ENCODE measurements at regions not wholly inside any gene's neighbourhood (a gene's known extent, or its start where the extent isn't known, plus 50 kb on each side); places are given as distances from the start of the nearest gene placed in this dataset.

DNA sequence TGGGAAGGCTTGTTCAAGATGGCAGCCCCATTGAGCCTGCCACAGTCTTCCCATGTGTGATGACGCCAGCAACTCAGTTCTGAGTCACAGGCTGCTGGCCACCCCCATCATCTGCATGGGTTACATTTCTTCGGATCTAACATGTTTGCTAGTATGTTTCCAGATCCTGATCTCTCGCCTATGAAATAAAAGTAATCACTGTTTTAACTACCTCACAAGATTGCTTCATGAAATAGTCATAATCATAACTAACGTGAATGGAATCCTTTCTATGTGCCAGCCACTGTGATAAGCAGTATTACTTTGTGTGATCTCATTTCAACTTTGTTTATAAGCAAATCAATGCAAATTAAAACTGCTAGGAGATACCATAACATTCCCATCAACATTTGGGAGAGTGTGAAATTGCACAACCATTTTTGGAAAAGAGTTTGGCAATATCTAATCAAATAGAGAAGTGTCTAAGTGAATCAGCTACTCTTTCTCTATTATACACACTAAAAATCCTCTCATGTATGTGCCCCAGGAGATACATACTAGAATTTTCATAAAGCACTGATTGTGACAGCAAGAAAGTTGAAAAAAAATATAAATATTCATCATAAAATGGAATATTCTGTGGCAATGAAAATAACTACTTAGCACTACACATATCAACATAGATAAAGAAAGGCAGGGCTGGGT is 300.2 kb upstream of the IRX5 start (continued):
- TF ChIP-seq, protein P1, sequence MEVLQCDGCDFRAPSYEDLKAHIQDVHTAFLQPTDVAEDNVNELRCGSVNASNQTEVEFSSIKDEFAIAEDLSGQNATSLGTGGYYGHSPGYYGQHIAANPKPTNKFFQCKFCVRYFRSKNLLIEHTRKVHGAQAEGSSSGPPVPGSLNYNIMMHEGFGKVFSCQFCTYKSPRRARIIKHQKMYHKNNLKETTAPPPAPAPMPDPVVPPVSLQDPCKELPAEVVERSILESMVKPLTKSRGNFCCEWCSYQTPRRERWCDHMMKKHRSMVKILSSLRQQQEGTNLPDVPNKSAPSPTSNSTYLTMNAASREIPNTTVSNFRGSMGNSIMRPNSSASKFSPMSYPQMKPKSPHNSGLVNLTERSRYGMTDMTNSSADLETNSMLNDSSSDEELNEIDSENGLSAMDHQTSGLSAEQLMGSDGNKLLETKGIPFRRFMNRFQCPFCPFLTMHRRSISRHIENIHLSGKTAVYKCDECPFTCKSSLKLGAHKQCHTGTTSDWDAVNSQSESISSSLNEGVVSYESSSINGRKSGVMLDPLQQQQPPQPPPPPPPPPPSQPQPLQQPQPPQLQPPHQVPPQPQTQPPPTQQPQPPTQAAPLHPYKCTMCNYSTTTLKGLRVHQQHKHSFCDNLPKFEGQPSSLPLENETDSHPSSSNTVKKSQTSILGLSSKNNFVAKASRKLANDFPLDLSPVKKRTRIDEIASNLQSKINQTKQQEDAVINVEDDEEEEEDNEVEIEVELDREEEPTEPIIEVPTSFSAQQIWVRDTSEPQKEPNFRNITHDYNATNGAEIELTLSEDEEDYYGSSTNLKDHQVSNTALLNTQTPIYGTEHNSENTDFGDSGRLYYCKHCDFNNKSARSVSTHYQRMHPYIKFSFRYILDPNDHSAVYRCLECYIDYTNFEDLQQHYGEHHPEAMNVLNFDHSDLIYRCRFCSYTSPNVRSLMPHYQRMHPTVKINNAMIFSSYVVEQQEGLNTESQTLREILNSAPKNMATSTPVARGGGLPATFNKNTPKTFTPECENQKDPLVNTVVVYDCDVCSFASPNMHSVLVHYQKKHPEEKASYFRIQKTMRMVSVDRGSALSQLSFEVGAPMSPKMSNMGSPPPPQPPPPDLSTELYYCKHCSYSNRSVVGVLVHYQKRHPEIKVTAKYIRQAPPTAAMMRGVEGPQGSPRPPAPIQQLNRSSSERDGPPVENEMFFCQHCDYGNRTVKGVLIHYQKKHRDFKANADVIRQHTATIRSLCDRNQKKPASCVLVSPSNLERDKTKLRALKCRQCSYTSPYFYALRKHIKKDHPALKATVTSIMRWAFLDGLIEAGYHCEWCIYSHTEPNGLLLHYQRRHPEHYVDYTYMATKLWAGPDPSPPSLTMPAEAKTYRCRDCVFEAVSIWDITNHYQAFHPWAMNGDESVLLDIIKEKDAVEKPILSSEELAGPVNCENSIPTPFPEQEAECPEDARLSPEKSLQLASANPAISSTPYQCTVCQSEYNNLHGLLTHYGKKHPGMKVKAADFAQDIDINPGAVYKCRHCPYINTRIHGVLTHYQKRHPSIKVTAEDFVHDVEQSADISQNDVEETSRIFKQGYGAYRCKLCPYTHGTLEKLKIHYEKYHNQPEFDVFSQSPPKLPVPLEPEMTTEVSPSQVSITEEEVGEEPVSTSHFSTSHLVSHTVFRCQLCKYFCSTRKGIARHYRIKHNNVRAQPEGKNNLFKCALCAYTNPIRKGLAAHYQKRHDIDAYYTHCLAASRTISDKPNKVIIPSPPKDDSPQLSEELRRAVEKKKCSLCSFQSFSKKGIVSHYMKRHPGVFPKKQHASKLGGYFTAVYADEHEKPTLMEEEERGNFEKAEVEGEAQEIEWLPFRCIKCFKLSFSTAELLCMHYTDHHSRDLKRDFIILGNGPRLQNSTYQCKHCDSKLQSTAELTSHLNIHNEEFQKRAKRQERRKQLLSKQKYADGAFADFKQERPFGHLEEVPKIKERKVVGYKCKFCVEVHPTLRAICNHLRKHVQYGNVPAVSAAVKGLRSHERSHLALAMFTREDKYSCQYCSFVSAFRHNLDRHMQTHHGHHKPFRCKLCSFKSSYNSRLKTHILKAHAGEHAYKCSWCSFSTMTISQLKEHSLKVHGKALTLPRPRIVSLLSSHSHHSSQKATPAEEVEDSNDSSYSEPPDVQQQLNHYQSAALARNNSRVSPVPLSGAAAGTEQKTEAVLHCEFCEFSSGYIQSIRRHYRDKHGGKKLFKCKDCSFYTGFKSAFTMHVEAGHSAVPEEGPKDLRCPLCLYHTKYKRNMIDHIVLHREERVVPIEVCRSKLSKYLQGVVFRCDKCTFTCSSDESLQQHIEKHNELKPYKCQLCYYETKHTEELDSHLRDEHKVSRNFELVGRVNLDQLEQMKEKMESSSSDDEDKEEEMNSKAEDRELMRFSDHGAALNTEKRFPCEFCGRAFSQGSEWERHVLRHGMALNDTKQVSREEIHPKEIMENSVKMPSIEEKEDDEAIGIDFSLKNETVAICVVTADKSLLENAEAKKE (CRISPR knock-in tag; IDR thresholded peaks at IDR 0.05) = no peak
- TF ChIP-seq STAT1 (IDR thresholded peaks at IDR 0.05; ENCODE audit: unreplicated experiment) (no peak), POLR2AphosphoS5 (IDR thresholded peaks at IDR 0.05; ENCODE audit: low read depth) (no peak), JUNB (IDR thresholded peaks at IDR 0.05; ENCODE audit: unreplicated experiment) (no peak), CREB1 (CRISPR knock-in tag; IDR thresholded peaks at IDR 0.05; ENCODE audit: low read depth) (no peak)

DNA sequence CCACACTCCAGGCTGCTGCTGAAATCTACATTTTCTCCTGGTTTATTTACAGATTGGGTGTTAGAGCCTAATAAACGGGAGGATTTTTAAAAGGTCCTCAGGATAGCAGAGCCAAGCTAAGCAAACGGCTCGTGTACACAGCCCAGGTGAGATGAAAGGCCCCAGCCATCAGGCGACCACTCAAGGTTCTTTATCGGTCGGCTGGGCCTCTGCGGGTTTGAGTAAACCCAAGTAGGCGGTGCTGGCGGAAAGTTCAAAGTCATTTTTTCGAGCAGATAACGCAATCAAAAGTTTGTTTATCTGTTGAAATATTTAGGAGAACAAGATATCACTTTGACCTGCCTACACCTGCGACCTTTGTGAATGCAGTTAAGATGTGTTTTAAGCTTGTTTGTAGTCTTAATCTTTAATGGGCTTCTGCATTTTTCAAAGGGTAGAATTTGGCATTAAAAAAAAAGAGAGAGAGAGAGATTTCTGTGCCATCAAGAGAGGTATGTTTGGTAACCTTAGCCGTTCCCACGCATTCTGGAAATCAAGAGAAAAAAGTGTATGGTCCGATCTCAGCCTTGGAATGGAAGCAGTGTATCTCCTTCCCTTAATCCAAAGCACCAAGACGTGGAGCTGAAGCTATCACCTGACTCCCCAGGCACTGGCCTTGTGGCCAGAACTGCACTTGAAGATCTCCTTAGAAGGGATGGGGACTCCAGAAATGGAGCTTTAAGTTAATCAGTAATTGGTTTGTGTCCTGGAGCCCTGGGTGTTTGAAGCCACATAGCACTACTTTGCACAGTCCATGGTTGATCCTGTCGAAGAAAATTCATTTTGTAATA is 301.7 kb upstream of the IRX5 start:
- H3K27ac Mint-ChIP-seq = no peak overlapping the region
- TF ChIP-seq JUNB (IDR thresholded peaks at IDR 0.05; ENCODE audit: unreplicated experiment) = no peak
- TF ChIP-seq ZNF114 (CRISPR knock-in tag; IDR thresholded peaks at IDR 0.05) = no peak
- TF ChIP-seq EZH2phosphoT487 (IDR thresholded peaks at IDR 0.05; ENCODE audit: unreplicated experiment) = no peak
- no peak for TF ChIP-seq STAT1 (IDR thresholded peaks at IDR 0.05; ENCODE audit: unreplicated experiment)
- TF ChIP-seq ZNF331 (CRISPR knock-in tag; IDR thresholded peaks at IDR 0.05; ENCODE audit: low read depth) = no peak
- TF ChIP-seq, protein P1 (CRISPR knock-in tag; IDR thresholded peaks at IDR 0.05) = no peak

More for the DNA sequence above, 301.7 kb upstream of the IRX5 start:
- Mint-ChIP-seq H3K27me3 (ENCODE audit: insufficient read depth, low read depth, poor library complexity) (peaks cover 2% of the 10 kb centered on the region), H3K36me3 (ENCODE audit: low read depth) (no peaks in the 10 kb centered on the region), H3K9me3 (no peaks in the 10 kb centered on the region), H3K4me1 (no peaks in the 10 kb centered on the region), H3K4me3 (no peak overlapping the region)
- no peaks in the 10 kb centered on the region for H3K4me1 ChIP-seq (ENCODE audit: insufficient read depth)
- no peaks in the 10 kb centered on the region for H3F3A ChIP-seq (replicated peaks; ENCODE audit: low read depth)
- H2AFZ ChIP-seq = no peak overlapping the region
- DNase-seq (ENCODE audit: low spot score) (no peak), ATAC-seq (no peak)
- H3K9me2 ChIP-seq (ENCODE audit: insufficient read depth) = 0 out of 2 replicates have a peak, but pooled peaks cover 5% of the 10 kb centered on the region
- H3K27ac ChIP-seq (ENCODE audit: low read depth) = no peak overlapping the region
- no peaks in the 10 kb centered on the region for H4K20me1 ChIP-seq (replicated peaks; ENCODE audit: insufficient read depth)
- H3K4me3 ChIP-seq = no peak overlapping the region
- H3K79me2 ChIP-seq (replicated peaks; ENCODE audit: insufficient read depth) = no peaks in the 10 kb centered on the region
- H3K27me3 ChIP-seq (ENCODE audit: insufficient read depth) = no peaks in the 10 kb centered on the region
- no peaks in the 10 kb centered on the region for H3K36me3 ChIP-seq (ENCODE audit: insufficient read depth)
- no peak overlapping the region for H3K4me2 ChIP-seq
